Keratinocyte (primary cell): ENCODE measurements at regions not wholly inside any gene's neighbourhood (a gene's known extent, or its start where the extent isn't known, plus 50 kb on each side); places are given as distances from the start of the nearest gene placed in this dataset.

Source experiments
- CTCF ChIP-seq, 3 experiments: IDR thresholded peaks in 1 of 3; conservative IDR thresholded peaks in 1 of 3; optimal IDR thresholded peaks in 1 of 3; 2 replicates in 2 of 3; 3 replicates in 1 of 3; pipeline versions ENCODE3 to v1.5.1; 2011; ENCODE audit warnings: low read length in 3 of 3, mild to moderate bottlenecking in 3 of 3, moderate library complexity in 2 of 3, control low read depth in 1 of 3, inconsistent platforms in 1 of 3; ENCODE audit not compliant: insufficient read depth in 2 of 3; ENCODE audit errors: extremely low read depth in 1 of 3
- EZH2 ChIP-seq: IDR thresholded peaks from one replicate; pipeline ENCODE4 v1.6.1; 2012; ENCODE audit warnings: inconsistent platforms, mild to moderate bottlenecking, low read length, moderate library complexity

GRCh38 chr12:105622846-105623736 is 292.6 kb downstream of the C12orf75 start:
- TF ChIP-seq CTCF (optimal IDR thresholded peaks at IDR 0.05 in 1 of 3, IDR thresholded peaks at IDR 0.05 in 1 of 3, conservative IDR thresholded peaks at IDR 0.05 in 1 of 3; ENCODE audit: extremely low read depth in 1 of 3, insufficient read depth in 2 of 3, low read length in 3 of 3) (no peak), EZH2 (no peak)
